ENCODE measurements at regions not wholly inside any gene's neighbourhood (a gene's known extent, or its start where the extent isn't known, plus 50 kb on each side); places are given as distances from the start of the nearest gene placed in this dataset.

DNA sequence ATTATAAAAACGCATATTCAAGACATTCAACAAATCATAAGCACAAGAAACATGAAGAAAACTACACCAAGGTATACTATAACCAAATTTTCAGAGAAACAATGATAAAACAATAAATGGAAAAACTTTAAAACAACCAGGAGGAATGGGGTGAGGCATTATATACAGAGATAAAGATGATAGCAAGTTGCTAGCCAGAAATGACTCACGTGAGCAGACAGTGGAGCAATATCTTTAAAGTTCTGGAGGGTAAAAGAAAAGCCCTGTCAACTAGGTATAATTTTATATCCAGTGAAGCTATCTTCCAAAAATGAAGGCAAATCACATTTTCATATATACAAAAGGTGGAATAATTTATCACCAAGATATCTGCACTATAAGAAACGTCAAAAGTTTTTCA lies 97.8 kb upstream of the PCED1B start:
- TF ChIP-seq, protein P1, sequence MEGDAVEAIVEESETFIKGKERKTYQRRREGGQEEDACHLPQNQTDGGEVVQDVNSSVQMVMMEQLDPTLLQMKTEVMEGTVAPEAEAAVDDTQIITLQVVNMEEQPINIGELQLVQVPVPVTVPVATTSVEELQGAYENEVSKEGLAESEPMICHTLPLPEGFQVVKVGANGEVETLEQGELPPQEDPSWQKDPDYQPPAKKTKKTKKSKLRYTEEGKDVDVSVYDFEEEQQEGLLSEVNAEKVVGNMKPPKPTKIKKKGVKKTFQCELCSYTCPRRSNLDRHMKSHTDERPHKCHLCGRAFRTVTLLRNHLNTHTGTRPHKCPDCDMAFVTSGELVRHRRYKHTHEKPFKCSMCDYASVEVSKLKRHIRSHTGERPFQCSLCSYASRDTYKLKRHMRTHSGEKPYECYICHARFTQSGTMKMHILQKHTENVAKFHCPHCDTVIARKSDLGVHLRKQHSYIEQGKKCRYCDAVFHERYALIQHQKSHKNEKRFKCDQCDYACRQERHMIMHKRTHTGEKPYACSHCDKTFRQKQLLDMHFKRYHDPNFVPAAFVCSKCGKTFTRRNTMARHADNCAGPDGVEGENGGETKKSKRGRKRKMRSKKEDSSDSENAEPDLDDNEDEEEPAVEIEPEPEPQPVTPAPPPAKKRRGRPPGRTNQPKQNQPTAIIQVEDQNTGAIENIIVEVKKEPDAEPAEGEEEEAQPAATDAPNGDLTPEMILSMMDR (optimal IDR thresholded peaks at IDR 0.05 in 1 of 3, IDR thresholded peaks at IDR 0.05 in 1 of 3, conservative IDR thresholded peaks at IDR 0.05 in 1 of 3; ENCODE audit: extremely low read depth in 1 of 3, insufficient read depth in 2 of 3, low read length in 3 of 3): no peak
- no peak for TF ChIP-seq EZH2 (IDR thresholded peaks at IDR 0.05; ENCODE audit: low read length)
